Kasumi-1 (cell line): ENCODE measurements at regions not wholly inside any gene's neighbourhood (a gene's known extent, or its start where the extent isn't known, plus 50 kb on each side); places are given as distances from the start of the nearest gene placed in this dataset.

ENCODE experiments used
- DNase-seq, 2 experiments: peaks; one replicate each; lab custom pipeline; 2025; lab: John Stamatoyannopoulos, UW

GRCh38 chr4:138561906-138562305, 319.8 kb upstream of the SLC7A11 start:
- no peak for DNase-seq

- no peak for DNase-seq
These were observed 319.2 kb upstream of the SLC7A11 start for GRCh38 chr4:138561276-138561880.

GRCh38 chr4:138560448-138560847, 318.3 kb upstream of the SLC7A11 start:
- DNase-seq, result no peak

GRCh38 chr4:138558886-138559285, 316.7 kb upstream of the SLC7A11 start:
- DNase-seq, result no peak

- peak; percentile 9 to 12 for DNase-seq
These were observed 313.4 kb upstream of the SLC7A11 start for GRCh38 chr4:138555584-138555983.

- no peak for DNase-seq
These were observed 313.0 kb upstream of the SLC7A11 start for GRCh38 chr4:138555108-138555507.

GRCh38 chr4:138553001-138553845, 311.1 kb upstream of the SLC7A11 start:
- DNase-seq, result no peak

GRCh38 chr4:138542191-138542776, 300.1 kb upstream of the SLC7A11 start:
- DNase-seq, result no peak

- no peak for DNase-seq
These were observed 298.1 kb upstream of the SLC7A11 start for GRCh38 chr4:138540056-138540800.

GRCh38 chr4:138538743-138539142, 296.6 kb upstream of the SLC7A11 start:
- no peak for DNase-seq

GRCh38 chr4:138537731-138538490, 295.8 kb upstream of the SLC7A11 start:
- no peak for DNase-seq

- DNase-seq, result no peak
These were observed 293.2 kb upstream of the SLC7A11 start for GRCh38 chr4:138535316-138535715.

- peak; percentile 50 for DNase-seq
These were observed 280.2 kb upstream of the SLC7A11 start for GRCh38 chr4:138522366-138522765.

- no peak for DNase-seq
These were observed 279.7 kb upstream of the SLC7A11 start for GRCh38 chr4:138521809-138522208.

GRCh38 chr4:138519436-138519835, 277.3 kb upstream of the SLC7A11 start:
- DNase-seq, result no peak

- DNase-seq, result no peak
These were observed 271.4 kb upstream of the SLC7A11 start for GRCh38 chr4:138513535-138513934.

GRCh38 chr4:138512756-138513155, 270.6 kb upstream of the SLC7A11 start:
- DNase-seq, result no peak

- no peak for DNase-seq
These were observed 267.9 kb upstream of the SLC7A11 start for GRCh38 chr4:138510053-138510452.

GRCh38 chr4:138509346-138509745, 267.2 kb upstream of the SLC7A11 start:
- DNase-seq, result no peak

GRCh38 chr4:138507522-138507921, 265.4 kb upstream of the SLC7A11 start:
- DNase-seq, result no peak

GRCh38 chr4:138501614-138502013, 259.5 kb upstream of the SLC7A11 start:
- DNase-seq, result no peak

GRCh38 chr4:138500869-138501268, 258.7 kb upstream of the SLC7A11 start:
- DNase-seq, result no peak
